LNCAP (cell line): ENCODE measurements at regions not wholly inside any gene's neighbourhood (a gene's known extent, or its start where the extent isn't known, plus 50 kb on each side); places are given as distances from the start of the nearest gene placed in this dataset.

Experiments
- CTCF ChIP-seq: fragments of 450-650 bp; IDR thresholded peaks from 2 replicates; pipeline ENCODE4 v1.5.1; 2017; ENCODE audit warnings: mild to moderate bottlenecking

GRCh38 chr22:27654546-27655445, 146.8 kb downstream of the MN1 start:
- TF ChIP-seq CTCF = no peak

- TF ChIP-seq CTCF = no peak
These were observed 145.9 kb downstream of the MN1 start for GRCh38 chr22:27655582-27656185.

GRCh38 chr22:27656970-27657369, 144.6 kb downstream of the MN1 start:
- TF ChIP-seq CTCF = no peak

GRCh38 chr22:27660306-27660705, 141.2 kb downstream of the MN1 start:
- TF ChIP-seq CTCF = no peak

- no peak for TF ChIP-seq CTCF
These were observed 138.9 kb downstream of the MN1 start for GRCh38 chr22:27662359-27663301.

- TF ChIP-seq CTCF = no peak
These were observed 137.7 kb downstream of the MN1 start for GRCh38 chr22:27663812-27664211.

- TF ChIP-seq CTCF = no peak
These were observed 135.1 kb downstream of the MN1 start for GRCh38 chr22:27666272-27666997.
